22Rv1 (cell line): ENCODE measurements at regions not wholly inside any gene's neighbourhood (a gene's known extent, or its start where the extent isn't known, plus 50 kb on each side); places are given as distances from the start of the nearest gene placed in this dataset.

Experiments
- CTCF ChIP-seq: fragments of 450-650 bp; IDR thresholded peaks from 2 replicates; pipeline ENCODE4 v1.5.1; 2017; ENCODE audit warnings: mild to moderate bottlenecking
- ZFX ChIP-seq: fragments of 450-650 bp; IDR thresholded peaks from 2 replicates; pipeline ENCODE4 v1.6.1; 2017; ENCODE audit warnings: antibody characterized with exemption, borderline replicate concordance

GRCh38 chr10:63699785-63700613 is 178.8 kb downstream of the REEP3 start:
- no peak for TF ChIP-seq CTCF
- no peak for TF ChIP-seq ZFX
